Mesendoderm (in vitro differentiated cells): ENCODE measurements at regions not wholly inside any gene's neighbourhood (a gene's known extent, or its start where the extent isn't known, plus 50 kb on each side); places are given as distances from the start of the nearest gene placed in this dataset.

Experiments
- DNase-seq: peaks from one replicate; pipeline ENCODE4 v3.0.0; 2013
- H2AK5ac ChIP-seq: 2 replicates; pipeline ENCODE4 v1.6.1; 2013; ENCODE audit warnings: low read length, inconsistent platforms
- H2BK120ac ChIP-seq: 2 replicates; pipeline ENCODE4 v1.6.1; 2013; ENCODE audit warnings: low read depth, mild to moderate bottlenecking, low read length, moderate library complexity, mixed read lengths
- H2BK15ac ChIP-seq: replicated peaks from 2 replicates; pipeline ENCODE4 v1.6.1; 2013; ENCODE audit warnings: low read depth, mild to moderate bottlenecking, moderate library complexity
- H2BK5ac ChIP-seq: 2 replicates; pipeline ENCODE4 v1.6.1; 2013; ENCODE audit warnings: low read length, inconsistent platforms
- H3K18ac ChIP-seq: 2 replicates; pipeline ENCODE4 v1.6.1; 2013; ENCODE audit warnings: mild to moderate bottlenecking, low read length, mixed read lengths
- H3K23ac ChIP-seq: one replicate; pipeline ENCODE4 v1.6.1; 2013; ENCODE audit warnings: low read length
- H3K27ac ChIP-seq: 2 replicates; pipeline ENCODE4 v1.5.1; 2013; ENCODE audit warnings: low read depth, mild to moderate bottlenecking, inconsistent platforms, low read length, moderate library complexity
- H3K27me3 ChIP-seq: 2 replicates; pipeline ENCODE4 v1.6.1; 2013; ENCODE audit warnings: low read length, control low read depth, mild to moderate bottlenecking, inconsistent platforms; ENCODE audit not compliant: insufficient read depth, poor library complexity
- H3K36me3 ChIP-seq: 2 replicates; pipeline ENCODE4 v1.6.1; 2013; ENCODE audit warnings: low read length, inconsistent platforms; ENCODE audit not compliant: control insufficient read depth, insufficient read depth
- H3K4ac ChIP-seq: one replicate; pipeline ENCODE4 v1.6.1; 2013; ENCODE audit warnings: low read depth, mild to moderate bottlenecking, low read length, moderate library complexity
- H3K4me1 ChIP-seq: 2 replicates; pipeline ENCODE4 v1.6.1; 2013; ENCODE audit warnings: low read depth, low read length, inconsistent platforms; ENCODE audit not compliant: control insufficient read depth
- H3K4me2 ChIP-seq: 2 replicates; pipeline ENCODE4 v1.6.1; 2013; ENCODE audit warnings: low read length
- H3K4me3 ChIP-seq: 2 replicates; pipeline ENCODE4 v1.5.1; 2013; ENCODE audit warnings: mild to moderate bottlenecking, low read length
- H3K56ac ChIP-seq: one replicate; pipeline ENCODE4 v1.6.1; 2013; ENCODE audit warnings: low read length
- H3K79me1 ChIP-seq: 2 replicates; pipeline ENCODE4 v1.6.1; 2013; ENCODE audit warnings: low read length, inconsistent platforms
- H3K79me2 ChIP-seq: 2 replicates; pipeline ENCODE4 v1.6.1; 2013; ENCODE audit warnings: mild to moderate bottlenecking, low read length; ENCODE audit not compliant: control insufficient read depth, insufficient read depth
- H3K9ac ChIP-seq: 2 replicates; pipeline ENCODE4 v1.6.1; 2013; ENCODE audit warnings: low read length, inconsistent platforms
- H4K5ac ChIP-seq: one replicate; pipeline ENCODE4 v1.6.1; 2013; ENCODE audit warnings: low read length
- H4K8ac ChIP-seq: one replicate; pipeline ENCODE4 v1.6.1; 2013; ENCODE audit warnings: low read depth, mild to moderate bottlenecking, control low read depth, low read length, moderate library complexity
- WGBS: extraction: QIAGEN DNeasy Blood & Tissue Kit; methylation state at CpG from one replicate; pipeline ENCODE4 v1.1.7; 2013; ENCODE audit warnings: low lambda C conversion rate, missing lambda C conversion rate; ENCODE audit not compliant: insufficient coverage; ENCODE audit errors: extremely low coverage; 5-methylcytosine and 5-hydroxymethylcytosine counted together

- no peak overlapping the region for H3K23ac ChIP-seq
- H2BK15ac ChIP-seq: no peak overlapping the region
- H2AK5ac ChIP-seq: no peak overlapping the region
- DNase-seq: no peak
- no peaks in the 10 kb centered on the region for H3K79me2 ChIP-seq
- H3K27ac ChIP-seq: no peak overlapping the region
- no peaks in the 10 kb centered on the region for H3K27me3 ChIP-seq
- H3K4me3 ChIP-seq: no peak overlapping the region
- no peak overlapping the region for H4K5ac ChIP-seq
- no peak overlapping the region for H4K8ac ChIP-seq
- H3K4me2 ChIP-seq: no peak overlapping the region
- no peak overlapping the region for H2BK120ac ChIP-seq
- no peaks in the 10 kb centered on the region for H3K36me3 ChIP-seq
- no peak overlapping the region for H3K9ac ChIP-seq
- H3K18ac ChIP-seq: no peak overlapping the region
- H3K4ac ChIP-seq: no peak overlapping the region
- H2BK5ac ChIP-seq: no peak overlapping the region
- no CpG with 5 or more reads among the region's 4 CpGs for WGBS
- no peak overlapping the region for H3K56ac ChIP-seq
- H3K4me1 ChIP-seq: no peaks in the 10 kb centered on the region
- H3K79me1 ChIP-seq: no peaks in the 10 kb centered on the region
These were observed 440.6 kb upstream of the SLC35B3 start for GRCh38 chr6:8875986-8876385.

GRCh38 chr6:8872589-8872988 is 437.2 kb upstream of the SLC35B3 start:
- H3K18ac ChIP-seq: no peak overlapping the region
- no peak overlapping the region for H4K5ac ChIP-seq
- no peak overlapping the region for H3K4ac ChIP-seq
- no peak overlapping the region for H3K4me3 ChIP-seq
- H4K8ac ChIP-seq: no peak overlapping the region
- no peaks in the 10 kb centered on the region for H3K36me3 ChIP-seq
- no peaks in the 10 kb centered on the region for H3K27me3 ChIP-seq
- no peaks in the 10 kb centered on the region for H3K79me1 ChIP-seq
- no peak overlapping the region for H2BK5ac ChIP-seq
- no peak overlapping the region for H2BK120ac ChIP-seq
- H2BK15ac ChIP-seq: no peak overlapping the region
- no peak overlapping the region for H2AK5ac ChIP-seq
- H3K23ac ChIP-seq: no peak overlapping the region
- no peak for DNase-seq
- WGBS: no CpG with 5 or more reads among the region's 3 CpGs
- no peak overlapping the region for H3K27ac ChIP-seq
- H3K4me2 ChIP-seq: no peak overlapping the region
- no peak overlapping the region for H3K9ac ChIP-seq
- no peaks in the 10 kb centered on the region for H3K4me1 ChIP-seq
- H3K79me2 ChIP-seq: no peaks in the 10 kb centered on the region
- H3K56ac ChIP-seq: no peak overlapping the region

- Histone ChIP-seq H3K27me3 (no peaks in the 10 kb centered on the region), H3K4me1 (no peaks in the 10 kb centered on the region), H3K79me1 (no peaks in the 10 kb centered on the region), H3K4me2 (no peak overlapping the region), H4K5ac (no peak overlapping the region), H2BK15ac (no peak overlapping the region), H2AK5ac (no peak overlapping the region), H4K8ac (no peak overlapping the region), H3K4me3 (no peak overlapping the region), H3K56ac (no peak overlapping the region), H3K18ac (no peak overlapping the region), H3K27ac (no peak overlapping the region), H3K36me3 (no peaks in the 10 kb centered on the region), H3K4ac (no peak overlapping the region), H2BK120ac (no peak overlapping the region), H2BK5ac (no peak overlapping the region), H3K23ac (no peak overlapping the region), H3K79me2 (no peaks in the 10 kb centered on the region), H3K9ac (no peak overlapping the region)
- no CpG with 5 or more reads among the region's 3 CpGs for WGBS
- DNase-seq: no peak
These were observed 430.1 kb upstream of the SLC35B3 start for GRCh38 chr6:8865451-8865850.

- Histone ChIP-seq H3K4me1 (no peaks in the 10 kb centered on the region), H3K27ac (no peak overlapping the region), H3K27me3 (no peaks in the 10 kb centered on the region), H2AK5ac (no peak overlapping the region), H3K56ac (no peak overlapping the region), H3K79me1 (no peaks in the 10 kb centered on the region), H4K5ac (no peak overlapping the region), H2BK5ac (no peak overlapping the region), H2BK120ac (no peak overlapping the region), H3K79me2 (no peaks in the 10 kb centered on the region), H3K23ac (no peak overlapping the region), H4K8ac (no peak overlapping the region), H3K4me2 (no peak overlapping the region), H3K4me3 (no peak overlapping the region), H3K4ac (no peak overlapping the region), H3K9ac (no peak overlapping the region), H3K36me3 (no peaks in the 10 kb centered on the region), H3K18ac (no peak overlapping the region), H2BK15ac (no peak overlapping the region)
- no peak for DNase-seq
These were observed 425.3 kb upstream of the SLC35B3 start for GRCh38 chr6:8860671-8861070.

GRCh38 chr6:8859501-8859900 is 424.2 kb upstream of the SLC35B3 start:
- H2AK5ac ChIP-seq: no peak overlapping the region
- H3K9ac ChIP-seq: no peak overlapping the region
- no peaks in the 10 kb centered on the region for H3K4me1 ChIP-seq
- no peak overlapping the region for H3K18ac ChIP-seq
- no peak overlapping the region for H4K8ac ChIP-seq
- no peak overlapping the region for H3K4me2 ChIP-seq
- H3K27me3 ChIP-seq: no peaks in the 10 kb centered on the region
- H3K36me3 ChIP-seq: no peaks in the 10 kb centered on the region
- DNase-seq: no peak
- H3K79me1 ChIP-seq: no peaks in the 10 kb centered on the region
- no peak overlapping the region for H2BK120ac ChIP-seq
- no peak overlapping the region for H2BK15ac ChIP-seq
- no peak overlapping the region for H4K5ac ChIP-seq
- WGBS: no CpG with 5 or more reads among the region's 3 CpGs
- no peak overlapping the region for H3K23ac ChIP-seq
- H3K56ac ChIP-seq: no peak overlapping the region
- H2BK5ac ChIP-seq: no peak overlapping the region
- H3K4me3 ChIP-seq: no peak overlapping the region
- H3K79me2 ChIP-seq: no peaks in the 10 kb centered on the region
- no peak overlapping the region for H3K4ac ChIP-seq
- H3K27ac ChIP-seq: no peak overlapping the region

GRCh38 chr6:8858854-8859331 is 423.5 kb upstream of the SLC35B3 start:
- DNase-seq: no peak
- no peaks in the 10 kb centered on the region for H3K27me3 ChIP-seq
- H3K4me1 ChIP-seq: no peaks in the 10 kb centered on the region
- H3K56ac ChIP-seq: no peak overlapping the region
- H2AK5ac ChIP-seq: no peak overlapping the region
- no peak overlapping the region for H2BK120ac ChIP-seq
- no peaks in the 10 kb centered on the region for H3K36me3 ChIP-seq
- no CpG with 5 or more reads among the region's 4 CpGs for WGBS
- no peak overlapping the region for H3K4ac ChIP-seq
- H3K79me1 ChIP-seq: no peaks in the 10 kb centered on the region
- no peaks in the 10 kb centered on the region for H3K79me2 ChIP-seq
- H2BK5ac ChIP-seq: no peak overlapping the region
- H3K9ac ChIP-seq: no peak overlapping the region
- no peak overlapping the region for H3K18ac ChIP-seq
- no peak overlapping the region for H3K23ac ChIP-seq
- H4K8ac ChIP-seq: no peak overlapping the region
- no peak overlapping the region for H2BK15ac ChIP-seq
- H3K4me3 ChIP-seq: no peak overlapping the region
- H3K4me2 ChIP-seq: no peak overlapping the region
- H4K5ac ChIP-seq: no peak overlapping the region
- no peak overlapping the region for H3K27ac ChIP-seq
